ENCODE measurements at regions not wholly inside any gene's neighbourhood (a gene's known extent, or its start where the extent isn't known, plus 50 kb on each side); places are given as distances from the start of the nearest gene placed in this dataset.

GRCh38 chr16:11411059-11411550 lies 65.8 kb downstream of the RMI2 start:
- TF ChIP-seq CTCF (conservative IDR thresholded peaks at IDR 0.05) (no peak), EZH2 (IDR thresholded peaks at IDR 0.05; ENCODE audit: low read depth) (no peak)

Measured in PC-9 (cell line).